ENCODE measurements at regions not wholly inside any gene's neighbourhood (a gene's known extent, or its start where the extent isn't known, plus 50 kb on each side); places are given as distances from the start of the nearest gene placed in this dataset.

GRCh38 chr2:34853646-34854045 is 1254.5 kb upstream of the FAM98A start:
- no peaks in the 10 kb centered on the region for H3K36me3 Mint-ChIP-seq (ENCODE audit: insufficient read depth, unreplicated experiment)
- H3K27ac Mint-ChIP-seq (ENCODE audit: unreplicated experiment): no peak overlapping the region
- no peak overlapping the region for H3K4me3 Mint-ChIP-seq (ENCODE audit: low read depth, unreplicated experiment)
- intact Hi-C loops (cut with micrococcal nuclease; ENCODE audit: unreplicated experiment): no loop called here
- peaks cover 33% of the 10 kb centered on the region for H3K9me3 Mint-ChIP-seq (ENCODE audit: low read depth, unreplicated experiment)
- no peaks in the 10 kb centered on the region for H3K27me3 Mint-ChIP-seq (ENCODE audit: unreplicated experiment)
- DNase-seq: no peak
- no peak for TF ChIP-seq CTCF (IDR thresholded peaks at IDR 0.05; ENCODE audit: unreplicated experiment)
- H3K4me1 Mint-ChIP-seq (ENCODE audit: low read depth, unreplicated experiment): no peaks in the 10 kb centered on the region
- CTCF ChIA-PET: no interaction called here
- no TSS peak for BruUV-seq (replicated peaks)

GRCh38 chr2:34851804-34852203 is 1252.7 kb upstream of the FAM98A start:
- Mint-ChIP-seq H3K4me1 (ENCODE audit: low read depth, unreplicated experiment) (no peaks in the 10 kb centered on the region), H3K27ac (ENCODE audit: unreplicated experiment) (no peak overlapping the region), H3K27me3 (ENCODE audit: unreplicated experiment) (no peaks in the 10 kb centered on the region), H3K9me3 (ENCODE audit: low read depth, unreplicated experiment) (peaks cover 27% of the 10 kb centered on the region), H3K36me3 (ENCODE audit: insufficient read depth, unreplicated experiment) (no peaks in the 10 kb centered on the region), H3K4me3 (ENCODE audit: low read depth, unreplicated experiment) (no peak overlapping the region)
- BruUV-seq (replicated peaks): no TSS peak
- no peak for TF ChIP-seq CTCF (IDR thresholded peaks at IDR 0.05; ENCODE audit: unreplicated experiment)
- CTCF ChIA-PET: no interaction called here
- DNase-seq: no peak
- intact Hi-C loops (cut with micrococcal nuclease; ENCODE audit: unreplicated experiment): no loop called here

- CTCF ChIA-PET: no interaction called here
- Mint-ChIP-seq H3K4me3 (ENCODE audit: low read depth, unreplicated experiment) (no peak overlapping the region), H3K36me3 (ENCODE audit: insufficient read depth, unreplicated experiment) (no peaks in the 10 kb centered on the region), H3K4me1 (ENCODE audit: low read depth, unreplicated experiment) (no peaks in the 10 kb centered on the region), H3K9me3 (ENCODE audit: low read depth, unreplicated experiment) (peaks cover 11% of the 10 kb centered on the region), H3K27me3 (ENCODE audit: unreplicated experiment) (no peaks in the 10 kb centered on the region), H3K27ac (ENCODE audit: unreplicated experiment) (no peak overlapping the region)
- no TSS peak for BruUV-seq (replicated peaks)
- intact Hi-C loops (cut with micrococcal nuclease; ENCODE audit: unreplicated experiment): no loop called here
- no peak for TF ChIP-seq CTCF (IDR thresholded peaks at IDR 0.05; ENCODE audit: unreplicated experiment)
- DNase-seq: no peak
Observed at GRCh38 chr2:34849827-34850226, 1250.7 kb upstream of the FAM98A start.

GRCh38 chr2:34848691-34849090 is 1249.6 kb upstream of the FAM98A start:
- H3K36me3 Mint-ChIP-seq (ENCODE audit: insufficient read depth, unreplicated experiment): no peaks in the 10 kb centered on the region
- CTCF ChIA-PET: no interaction called here
- intact Hi-C loops (cut with micrococcal nuclease; ENCODE audit: unreplicated experiment): no loop called here
- peaks cover 9% of the 10 kb centered on the region for H3K9me3 Mint-ChIP-seq (ENCODE audit: low read depth, unreplicated experiment)
- no peaks in the 10 kb centered on the region for H3K27me3 Mint-ChIP-seq (ENCODE audit: unreplicated experiment)
- no peak overlapping the region for H3K4me3 Mint-ChIP-seq (ENCODE audit: low read depth, unreplicated experiment)
- no peaks in the 10 kb centered on the region for H3K4me1 Mint-ChIP-seq (ENCODE audit: low read depth, unreplicated experiment)
- no TSS peak for BruUV-seq (replicated peaks)
- DNase-seq: no peak
- no peak overlapping the region for H3K27ac Mint-ChIP-seq (ENCODE audit: unreplicated experiment)
- TF ChIP-seq CTCF (IDR thresholded peaks at IDR 0.05; ENCODE audit: unreplicated experiment): no peak

GRCh38 chr2:34848132-34848531 is 1249.0 kb upstream of the FAM98A start:
- CTCF ChIA-PET: no interaction called here
- intact Hi-C loops (cut with micrococcal nuclease; ENCODE audit: unreplicated experiment): no loop called here
- no peak overlapping the region for H3K4me3 Mint-ChIP-seq (ENCODE audit: low read depth, unreplicated experiment)
- no peak overlapping the region for H3K27ac Mint-ChIP-seq (ENCODE audit: unreplicated experiment)
- no peaks in the 10 kb centered on the region for H3K4me1 Mint-ChIP-seq (ENCODE audit: low read depth, unreplicated experiment)
- no peaks in the 10 kb centered on the region for H3K27me3 Mint-ChIP-seq (ENCODE audit: unreplicated experiment)
- H3K36me3 Mint-ChIP-seq (ENCODE audit: insufficient read depth, unreplicated experiment): no peaks in the 10 kb centered on the region
- DNase-seq: no peak
- BruUV-seq (replicated peaks): no TSS peak
- no peak for TF ChIP-seq CTCF (IDR thresholded peaks at IDR 0.05; ENCODE audit: unreplicated experiment)
- H3K9me3 Mint-ChIP-seq (ENCODE audit: low read depth, unreplicated experiment): peaks cover 10% of the 10 kb centered on the region
